ENCODE measurements at regions not wholly inside any gene's neighbourhood (a gene's known extent, or its start where the extent isn't known, plus 50 kb on each side); places are given as distances from the start of the nearest gene placed in this dataset.

GRCh38 chr5:2190549-2190948, 307.8 kb upstream of the IRX4 start:
- intact Hi-C loops (cut with micrococcal nuclease), result no loop called here

GRCh38 chr5:2188661-2189060, 305.9 kb upstream of the IRX4 start:
- intact Hi-C loops (cut with micrococcal nuclease), result no loop called here

- intact Hi-C loops (cut with micrococcal nuclease), result no loop called here
Observed at GRCh38 chr5:2188137-2188536, 305.4 kb upstream of the IRX4 start.

- intact Hi-C loops (cut with micrococcal nuclease), result no loop called here
Observed at GRCh38 chr5:2187687-2188086, 305.0 kb upstream of the IRX4 start.

GRCh38 chr5:2187156-2187555, 304.4 kb upstream of the IRX4 start:
- intact Hi-C loops (cut with micrococcal nuclease), result no loop called here

- intact Hi-C loops (cut with micrococcal nuclease), result no loop called here
Observed at GRCh38 chr5:2186472-2187015, 303.8 kb upstream of the IRX4 start.

- intact Hi-C loops (cut with micrococcal nuclease), result no loop called here
Observed at GRCh38 chr5:2185646-2186471, 303.1 kb upstream of the IRX4 start.

- intact Hi-C loops (cut with micrococcal nuclease), result no loop called here
Observed at GRCh38 chr5:2184563-2185540, 302.1 kb upstream of the IRX4 start.

GRCh38 chr5:2184026-2184366, 301.3 kb upstream of the IRX4 start:
- intact Hi-C loops (cut with micrococcal nuclease), result no loop called here

- intact Hi-C loops (cut with micrococcal nuclease), result no loop called here
Observed at GRCh38 chr5:2183154-2184025, 300.7 kb upstream of the IRX4 start.

- intact Hi-C loops (cut with micrococcal nuclease), result no loop called here
Observed at GRCh38 chr5:2182020-2182419, 299.3 kb upstream of the IRX4 start.

- intact Hi-C loops (cut with micrococcal nuclease), result no loop called here
Observed at GRCh38 chr5:2181557-2181956, 298.8 kb upstream of the IRX4 start.

GRCh38 chr5:2181149-2181548, 298.4 kb upstream of the IRX4 start:
- intact Hi-C loops (cut with micrococcal nuclease), result no loop called here

- intact Hi-C loops (cut with micrococcal nuclease), result no loop called here
Observed at GRCh38 chr5:2180456-2180855, 297.7 kb upstream of the IRX4 start.

GRCh38 chr5:2179861-2180260, 297.1 kb upstream of the IRX4 start:
- intact Hi-C loops (cut with micrococcal nuclease), result no loop called here

- intact Hi-C loops (cut with micrococcal nuclease), result no loop called here
Observed at GRCh38 chr5:2178528-2178927, 295.8 kb upstream of the IRX4 start.

- intact Hi-C loops (cut with micrococcal nuclease), result no loop called here
Observed at GRCh38 chr5:2178071-2178477, 295.3 kb upstream of the IRX4 start.

GRCh38 chr5:2177244-2177643, 294.5 kb upstream of the IRX4 start:
- intact Hi-C loops (cut with micrococcal nuclease), result no loop called here

GRCh38 chr5:2176581-2176980, 293.9 kb upstream of the IRX4 start:
- intact Hi-C loops (cut with micrococcal nuclease), result no loop called here

- intact Hi-C loops (cut with micrococcal nuclease), result no loop called here
Observed at GRCh38 chr5:2175842-2176404, 293.2 kb upstream of the IRX4 start.

- intact Hi-C loops (cut with micrococcal nuclease), result no loop called here
Observed at GRCh38 chr5:2175041-2175440, 292.3 kb upstream of the IRX4 start.
